Body of pancreas (tissue), 4 donors: ENCODE measurements at regions not wholly inside any gene's neighbourhood (a gene's known extent, or its start where the extent isn't known, plus 50 kb on each side); places are given as distances from the start of the nearest gene placed in this dataset.

ENCODE experiments used
- CTCF ChIP-seq, 7 experiments: fragments of 450-650 bp in 4 of 7; fragments of 200-600 bp in 3 of 7; sonication (generic) in 3 of 7; IDR thresholded peaks; one replicate each; pipeline ENCODE4 v1.5.1; 2016 to 2019; ENCODE audit warnings: antibody characterized with exemption in 7 of 7
- POLR2A ChIP-seq, 3 donors: fragments of 450-650 bp; IDR thresholded peaks; one replicate each; pipeline ENCODE4 v1.6.1; 2016; ENCODE audit warnings: antibody characterized with exemption in 3 of 3, mild to moderate bottlenecking in 2 of 3

- TF ChIP-seq POLR2A (IDR thresholded peaks at IDR 0.05): no peak
- TF ChIP-seq CTCF (IDR thresholded peaks at IDR 0.05): no peak
These were observed 125.5 kb upstream of the IRF2BP2 start for GRCh38 chr1:234735476-234735875.
